ENCODE measurements at regions not wholly inside any gene's neighbourhood (a gene's known extent, or its start where the extent isn't known, plus 50 kb on each side); places are given as distances from the start of the nearest gene placed in this dataset.
"Not testable (repeated sequence)": the region's sequence is repeated elsewhere in the genome, so short reads cannot be mapped to it uniquely, and the experiment has no call there.

DNA sequence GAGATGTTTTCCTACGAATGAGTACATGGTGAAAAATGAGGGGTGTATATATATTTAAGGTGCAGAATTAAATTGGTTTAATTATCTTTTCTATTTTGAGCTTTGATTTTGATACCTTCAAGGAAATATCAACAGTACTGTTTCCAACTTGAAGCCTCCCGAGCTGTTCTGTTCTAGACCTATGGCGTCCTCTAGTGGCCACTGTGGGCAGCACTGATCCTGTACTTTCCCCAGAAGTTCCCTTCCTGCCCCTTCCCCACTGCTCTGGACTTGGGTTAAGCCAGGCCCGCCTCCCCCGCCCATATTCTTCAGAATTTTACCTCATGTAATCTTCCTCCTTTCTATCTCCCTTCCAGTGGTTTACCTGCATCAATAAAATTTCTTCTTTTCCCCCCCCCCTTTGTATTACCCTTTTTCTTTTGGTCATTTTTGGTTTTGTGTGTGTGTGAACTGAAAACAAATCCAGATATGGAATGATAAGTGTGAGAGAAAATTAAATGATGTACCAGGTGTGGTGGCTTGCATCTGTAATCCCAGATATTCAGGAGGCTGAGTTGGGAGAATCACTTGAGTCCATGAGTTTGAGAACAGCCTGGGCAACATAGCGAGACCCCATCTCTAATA is 1643.5 kb downstream of the TP53TG3F start:
- DNase-seq (ENCODE audit: low spot score), result no peak
- TF ChIP-seq, protein P1, sequence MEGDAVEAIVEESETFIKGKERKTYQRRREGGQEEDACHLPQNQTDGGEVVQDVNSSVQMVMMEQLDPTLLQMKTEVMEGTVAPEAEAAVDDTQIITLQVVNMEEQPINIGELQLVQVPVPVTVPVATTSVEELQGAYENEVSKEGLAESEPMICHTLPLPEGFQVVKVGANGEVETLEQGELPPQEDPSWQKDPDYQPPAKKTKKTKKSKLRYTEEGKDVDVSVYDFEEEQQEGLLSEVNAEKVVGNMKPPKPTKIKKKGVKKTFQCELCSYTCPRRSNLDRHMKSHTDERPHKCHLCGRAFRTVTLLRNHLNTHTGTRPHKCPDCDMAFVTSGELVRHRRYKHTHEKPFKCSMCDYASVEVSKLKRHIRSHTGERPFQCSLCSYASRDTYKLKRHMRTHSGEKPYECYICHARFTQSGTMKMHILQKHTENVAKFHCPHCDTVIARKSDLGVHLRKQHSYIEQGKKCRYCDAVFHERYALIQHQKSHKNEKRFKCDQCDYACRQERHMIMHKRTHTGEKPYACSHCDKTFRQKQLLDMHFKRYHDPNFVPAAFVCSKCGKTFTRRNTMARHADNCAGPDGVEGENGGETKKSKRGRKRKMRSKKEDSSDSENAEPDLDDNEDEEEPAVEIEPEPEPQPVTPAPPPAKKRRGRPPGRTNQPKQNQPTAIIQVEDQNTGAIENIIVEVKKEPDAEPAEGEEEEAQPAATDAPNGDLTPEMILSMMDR (conservative IDR thresholded peaks at IDR 0.05; ENCODE audit: low read depth), result no peak
- ChIA-PET CTCF (no interaction called here), POLR2A (ENCODE audit: low non-redundant PET) (no interaction called here)
- no peak overlapping the region for H3K27ac ChIP-seq

- CTCF ChIA-PET; POLR2A ChIA-PET (ENCODE audit: low non-redundant PET): not testable (repeated sequence)
Measured at GRCh38 chr16:35111772-35112171, 1652.4 kb downstream of the TP53TG3F start.

DNA sequence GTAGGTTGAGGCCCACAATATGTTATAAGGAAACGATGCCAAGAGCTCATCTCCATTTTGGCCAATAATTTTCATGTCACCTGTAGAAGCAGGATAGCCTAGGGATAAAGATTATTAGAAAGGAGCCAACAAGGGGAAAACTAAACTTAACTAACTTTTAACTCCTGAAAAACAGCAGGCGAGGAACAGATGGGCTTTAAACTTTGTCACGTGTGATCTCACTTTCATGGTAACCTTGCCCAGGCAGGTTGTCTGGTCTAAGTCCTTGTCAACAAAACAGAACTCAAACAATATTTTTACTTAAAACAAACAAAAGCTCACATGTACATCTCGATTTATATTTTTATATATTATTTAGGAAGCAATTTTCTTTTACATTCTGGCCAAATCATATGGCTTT is 1672.0 kb downstream of the TP53TG3F start:
- DNase-seq (ENCODE audit: low spot score), result no peak
- no peak overlapping the region for H3K27ac ChIP-seq
- ChIA-PET POLR2A (ENCODE audit: low non-redundant PET) (no interaction called here), CTCF (no interaction called here)
- TF ChIP-seq, protein P1 (conservative IDR thresholded peaks at IDR 0.05; ENCODE audit: low read depth), result no peak

More at GRCh38 chr16:35111772-35112171, 1652.4 kb downstream of the TP53TG3F start:
- not testable (repeated sequence) for DNase-seq (ENCODE audit: low spot score); H3K27ac ChIP-seq

DNA sequence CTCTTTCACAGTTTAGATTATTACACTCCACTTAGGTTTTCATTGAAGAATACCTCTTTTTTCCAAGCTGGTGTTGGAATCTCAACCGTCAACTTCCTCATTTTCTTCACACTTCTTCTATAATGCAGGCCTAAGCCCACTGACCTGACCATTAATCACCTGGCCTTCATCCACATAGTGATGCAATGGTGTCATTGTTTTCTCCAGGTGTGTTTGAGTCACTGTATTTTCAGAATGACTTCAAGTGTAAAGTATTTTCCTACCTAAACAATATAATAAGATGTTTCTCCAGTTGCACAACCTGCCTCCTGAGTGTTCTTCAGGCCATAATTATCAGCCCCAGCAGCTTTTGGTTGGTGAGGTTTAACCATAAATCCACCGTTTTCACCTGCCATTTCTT is 1675.1 kb downstream of the TP53TG3F start:
- CTCF ChIA-PET, result no interaction called here

GRCh38 chr16:35140293-35140986 is 1681.0 kb downstream of the TP53TG3F start:
- DNase-seq (ENCODE audit: low spot score), result no peak
- TF ChIP-seq, protein P1 (conservative IDR thresholded peaks at IDR 0.05; ENCODE audit: low read depth), result no peak
- POLR2A ChIA-PET (ENCODE audit: low non-redundant PET), result no interaction called here
- CTCF ChIA-PET, result no interaction called here
- no peak overlapping the region for H3K27ac ChIP-seq

More for the DNA sequence above, 1675.1 kb downstream of the TP53TG3F start:
- POLR2A ChIA-PET (ENCODE audit: low non-redundant PET), result no interaction called here
- peak; percentile 15 for DNase-seq (ENCODE audit: low spot score)
- no peak overlapping the region for H3K27ac ChIP-seq
- TF ChIP-seq, protein P1 (conservative IDR thresholded peaks at IDR 0.05; ENCODE audit: low read depth), result no peak

DNA sequence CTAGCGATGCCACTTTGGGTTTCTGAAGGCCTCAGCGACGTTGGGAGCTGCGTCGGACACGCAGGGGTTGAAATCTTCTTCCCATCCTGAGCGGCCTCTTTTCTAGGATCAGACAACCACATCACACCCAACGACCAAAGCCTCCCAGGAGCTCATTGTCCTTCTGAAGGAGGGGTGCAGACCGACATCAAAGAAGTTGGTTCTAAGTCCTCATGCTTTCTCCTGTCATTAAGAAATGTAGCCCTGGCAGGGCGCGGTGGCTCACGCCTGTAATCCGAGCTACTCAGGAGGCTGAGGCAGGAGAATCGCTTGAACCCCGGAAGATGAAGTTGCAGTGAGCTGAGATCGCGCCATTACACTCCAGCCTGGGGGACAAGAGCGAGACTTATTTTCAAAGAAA is 1681.9 kb downstream of the TP53TG3F start:
- no peak for DNase-seq (ENCODE audit: low spot score)
- ChIA-PET CTCF (no interaction called here), POLR2A (ENCODE audit: low non-redundant PET) (no interaction called here)
- TF ChIP-seq, protein P1 (conservative IDR thresholded peaks at IDR 0.05; ENCODE audit: low read depth), result no peak
- no peak overlapping the region for H3K27ac ChIP-seq

DNA sequence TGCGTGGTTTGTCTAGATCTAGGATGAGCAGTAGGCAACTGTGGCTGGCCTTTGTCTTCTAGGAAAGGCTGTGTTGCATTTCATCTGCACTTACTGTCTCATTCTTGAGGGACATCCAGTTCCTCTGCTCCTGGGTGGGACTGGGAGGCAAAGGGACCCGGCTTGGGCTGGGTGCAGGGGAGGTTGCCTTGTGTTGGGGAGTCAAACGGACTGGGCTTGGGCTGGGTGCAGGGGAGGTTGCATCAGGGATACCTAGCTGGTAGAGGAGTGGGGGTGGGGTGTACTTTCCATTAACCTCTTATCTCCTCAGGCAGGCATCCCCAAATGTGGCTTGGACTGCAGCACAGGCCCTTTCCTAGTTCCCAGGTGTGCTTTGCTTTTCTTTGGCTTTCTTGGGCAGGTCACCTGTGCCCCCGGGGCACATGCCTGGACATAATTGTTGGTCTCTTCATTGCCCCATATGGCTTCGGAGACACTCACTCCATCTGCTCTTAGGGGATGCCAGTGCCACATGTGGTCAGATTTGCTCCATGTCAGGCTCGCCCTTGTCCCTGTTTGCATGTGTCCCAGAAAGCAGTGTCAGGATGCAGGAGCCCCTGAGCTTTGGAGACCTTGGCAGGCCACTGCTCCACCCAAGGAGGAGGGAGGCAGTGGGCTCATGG is 1682.9 kb downstream of the TP53TG3F start:
- no peak overlapping the region for H3K27ac ChIP-seq
- POLR2A ChIA-PET (ENCODE audit: low non-redundant PET), result no interaction called here
- CTCF ChIA-PET, result no interaction called here
- TF ChIP-seq, protein P1 (conservative IDR thresholded peaks at IDR 0.05; ENCODE audit: low read depth), result no peak
- DNase-seq (ENCODE audit: low spot score), result no peak

All from RWPE1 (cell line).